Transverse colon (tissue), 4 donors: ENCODE measurements at regions not wholly inside any gene's neighbourhood (a gene's known extent, or its start where the extent isn't known, plus 50 kb on each side); places are given as distances from the start of the nearest gene placed in this dataset.
"Not testable (repeated sequence)": the region's sequence is repeated elsewhere in the genome, so short reads cannot be mapped to it uniquely, and the experiment has no call there.

Experiments
- CTCF ChIP-seq, 5 experiments: fragments of 200-600 bp in 3 of 5; fragments of 450-650 bp in 2 of 5; sonication (generic) in 3 of 5; IDR thresholded peaks; 1 replicate in 2 of 5; 2 replicates in 3 of 5; pipeline ENCODE4 v1.5.1; 2016 to 2017; ENCODE audit warnings: antibody characterized with exemption in 5 of 5, inconsistent platforms in 3 of 5, mild to moderate bottlenecking in 2 of 5, moderate library complexity in 1 of 5
- POLR2A ChIP-seq: fragments of 450-650 bp; IDR thresholded peaks from one replicate; pipeline ENCODE4 v1.6.1; 2016; ENCODE audit warnings: antibody characterized with exemption, mild to moderate bottlenecking, moderate library complexity
- POLR2AphosphoS5 ChIP-seq, 3 donors: sonication (generic); formaldehyde crosslinking; IDR thresholded peaks; one replicate each; pipeline ENCODE4 v1.6.1; 2016; ENCODE audit warnings: antibody characterized with exemption in 3 of 3

GRCh38 chr10:34895046-34895445 is 80.0 kb upstream of the PARD3 start:
- TF ChIP-seq POLR2AphosphoS5 (IDR thresholded peaks at IDR 0.05); CTCF (IDR thresholded peaks at IDR 0.05); POLR2A: not testable (repeated sequence)
